ENCODE measurements at regions not wholly inside any gene's neighbourhood (a gene's known extent, or its start where the extent isn't known, plus 50 kb on each side); places are given as distances from the start of the nearest gene placed in this dataset.

DNA sequence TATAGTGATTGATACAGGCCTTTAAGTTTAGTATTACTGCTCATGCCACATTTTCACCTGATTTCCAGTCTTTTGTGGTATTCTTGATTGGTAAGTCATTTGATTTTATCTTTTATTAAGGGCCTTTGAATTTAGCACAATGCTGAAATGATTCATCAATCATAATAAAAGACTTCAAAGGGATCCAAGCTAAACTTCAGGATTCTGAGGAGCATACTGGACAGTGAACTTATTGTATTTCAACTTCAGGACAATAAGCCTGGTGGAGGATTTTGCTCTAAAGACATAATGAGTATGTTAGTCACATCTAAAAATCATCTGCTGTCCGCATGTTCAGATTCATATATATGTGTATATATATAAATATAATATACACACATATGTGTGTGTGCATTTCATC is 233.3 kb downstream of the SETD4 start:
- no peak for DNase-seq (ENCODE audit: low read depth)
- TF ChIP-seq, protein P1, sequence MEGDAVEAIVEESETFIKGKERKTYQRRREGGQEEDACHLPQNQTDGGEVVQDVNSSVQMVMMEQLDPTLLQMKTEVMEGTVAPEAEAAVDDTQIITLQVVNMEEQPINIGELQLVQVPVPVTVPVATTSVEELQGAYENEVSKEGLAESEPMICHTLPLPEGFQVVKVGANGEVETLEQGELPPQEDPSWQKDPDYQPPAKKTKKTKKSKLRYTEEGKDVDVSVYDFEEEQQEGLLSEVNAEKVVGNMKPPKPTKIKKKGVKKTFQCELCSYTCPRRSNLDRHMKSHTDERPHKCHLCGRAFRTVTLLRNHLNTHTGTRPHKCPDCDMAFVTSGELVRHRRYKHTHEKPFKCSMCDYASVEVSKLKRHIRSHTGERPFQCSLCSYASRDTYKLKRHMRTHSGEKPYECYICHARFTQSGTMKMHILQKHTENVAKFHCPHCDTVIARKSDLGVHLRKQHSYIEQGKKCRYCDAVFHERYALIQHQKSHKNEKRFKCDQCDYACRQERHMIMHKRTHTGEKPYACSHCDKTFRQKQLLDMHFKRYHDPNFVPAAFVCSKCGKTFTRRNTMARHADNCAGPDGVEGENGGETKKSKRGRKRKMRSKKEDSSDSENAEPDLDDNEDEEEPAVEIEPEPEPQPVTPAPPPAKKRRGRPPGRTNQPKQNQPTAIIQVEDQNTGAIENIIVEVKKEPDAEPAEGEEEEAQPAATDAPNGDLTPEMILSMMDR (IDR thresholded peaks at IDR 0.05; ENCODE audit: low read depth, low read length, missing control alignments) = no peak
- H3K4me3 ChIP-seq (ENCODE audit: low read depth, low read length) = no peak overlapping the region
- in situ Hi-C loops (cut with HindIII; ENCODE audit: low sequenced_read_pairs) = no loop called here

DNA sequence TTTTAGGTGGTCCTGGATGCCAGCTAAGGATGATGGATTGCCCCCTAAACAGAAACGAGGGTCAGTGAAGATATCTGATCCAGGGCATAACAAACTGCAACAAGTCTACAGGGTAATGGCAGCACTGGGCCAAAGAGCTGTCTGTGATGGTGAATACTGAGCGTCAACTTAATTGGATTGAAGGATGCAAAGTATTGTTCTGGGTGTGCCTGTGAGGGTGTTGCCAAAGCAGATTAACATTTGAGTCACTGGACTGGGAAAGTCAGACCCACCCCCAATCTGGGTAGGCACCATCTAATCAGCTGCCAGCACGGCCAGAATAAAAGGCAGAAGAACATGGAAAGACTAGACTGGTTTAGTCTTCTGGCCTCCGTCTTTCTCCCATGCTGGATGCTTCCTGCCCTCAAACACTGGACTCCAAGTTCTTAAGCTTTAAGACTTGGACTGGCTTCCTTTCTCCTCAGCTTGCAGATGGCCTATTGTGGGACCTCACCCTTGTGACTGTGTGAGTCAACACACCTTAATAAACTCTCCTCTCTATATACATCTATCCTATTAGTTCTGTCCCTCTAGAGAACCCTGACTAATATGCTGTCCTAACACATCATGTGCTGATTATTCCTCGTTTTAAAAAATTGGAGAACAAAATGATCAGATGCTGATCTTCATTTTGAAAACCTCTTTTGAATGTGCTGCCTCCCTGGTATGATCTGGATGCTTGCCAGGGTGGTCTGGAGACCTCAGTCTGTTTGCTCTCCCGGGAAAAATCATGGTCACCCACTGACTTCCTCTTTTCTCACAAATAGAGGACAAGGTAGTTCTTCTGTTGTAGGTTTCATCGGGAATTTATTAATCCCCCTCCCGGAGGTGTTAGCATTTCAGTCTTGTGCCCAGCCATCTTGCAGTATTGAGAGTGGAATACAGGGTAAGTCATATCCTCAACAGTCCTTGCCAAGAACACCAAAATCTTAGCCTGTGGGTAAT is 234.7 kb downstream of the SETD4 start:
- H3K4me3 ChIP-seq (ENCODE audit: low read depth, low read length) = no peak overlapping the region
- in situ Hi-C loops (cut with HindIII; ENCODE audit: low sequenced_read_pairs) = no loop called here
- TF ChIP-seq, protein P1 (IDR thresholded peaks at IDR 0.05; ENCODE audit: low read depth, low read length, missing control alignments) = no peak
- no peak for DNase-seq (ENCODE audit: low read depth)

DNA sequence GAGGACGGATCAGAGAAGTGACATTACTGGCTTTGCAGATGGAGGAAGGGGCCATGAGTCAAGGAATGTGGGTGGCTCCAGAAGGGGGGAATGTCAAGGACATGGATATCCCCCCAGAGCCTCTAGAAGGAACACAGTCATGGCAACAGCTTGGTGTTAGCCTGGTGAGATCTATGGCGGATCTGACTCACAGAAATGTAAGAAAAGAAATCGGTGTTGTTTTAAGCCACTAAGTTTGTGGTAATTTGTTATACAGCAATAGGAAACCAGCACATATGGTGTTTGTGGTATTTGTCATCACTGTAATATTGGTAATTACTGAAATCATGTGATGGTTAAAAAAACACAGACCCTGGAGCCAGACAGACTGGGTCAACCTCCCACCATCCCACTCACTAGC is 236.2 kb downstream of the SETD4 start:
- in situ Hi-C loops (cut with HindIII; ENCODE audit: low sequenced_read_pairs) = no loop called here
- DNase-seq (ENCODE audit: low read depth) = no peak
- TF ChIP-seq, protein P1 (IDR thresholded peaks at IDR 0.05; ENCODE audit: low read depth, low read length, missing control alignments) = no peak
- H3K4me3 ChIP-seq (ENCODE audit: low read depth, low read length) = no peak overlapping the region

DNA sequence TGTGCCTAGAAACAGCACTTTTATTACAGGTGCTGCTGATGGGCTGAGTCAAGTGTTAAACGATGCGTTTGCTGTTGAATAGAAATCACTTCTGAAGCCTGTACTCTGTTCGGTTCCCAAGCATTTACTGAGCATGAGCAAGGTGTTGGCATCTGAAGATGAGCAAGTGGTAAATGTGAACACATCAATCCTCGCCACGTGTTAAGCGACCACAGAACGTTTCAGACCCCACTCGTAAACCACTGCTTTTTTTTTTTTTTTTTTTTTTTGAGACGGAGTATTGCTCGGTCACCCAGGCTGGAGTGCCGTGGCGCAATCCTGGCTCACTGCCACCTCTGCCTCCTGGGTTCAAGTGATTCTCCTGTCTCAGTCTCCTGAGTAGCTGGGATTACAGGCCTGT is 241.2 kb downstream of the SETD4 start:
- TF ChIP-seq, protein P1 (IDR thresholded peaks at IDR 0.05; ENCODE audit: low read depth, low read length, missing control alignments) = no peak
- DNase-seq (ENCODE audit: low read depth) = no peak
- H3K4me3 ChIP-seq (ENCODE audit: low read depth, low read length) = no peak overlapping the region
- in situ Hi-C loops (cut with HindIII; ENCODE audit: low sequenced_read_pairs) = no loop called here

DNA sequence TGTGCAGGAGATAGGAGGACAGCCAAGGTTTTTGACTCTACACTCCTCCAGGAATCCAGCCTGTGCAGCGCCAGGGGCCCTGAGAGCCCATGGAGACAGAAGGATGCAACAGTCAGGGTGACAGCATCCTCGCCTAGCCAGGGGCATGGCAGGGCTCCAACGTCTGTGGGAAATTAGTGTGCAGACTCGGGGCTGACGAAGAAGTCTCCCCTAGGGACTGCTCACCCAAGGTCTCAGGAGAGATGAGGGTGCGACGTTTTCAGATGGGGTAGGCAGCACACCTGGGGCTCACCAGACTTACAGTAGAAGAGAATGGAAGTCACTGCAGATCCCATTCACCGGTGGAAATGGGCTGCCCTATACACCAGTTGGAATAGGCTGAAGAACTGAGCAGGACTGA is 241.7 kb downstream of the SETD4 start:
- in situ Hi-C loops (cut with HindIII; ENCODE audit: low sequenced_read_pairs) = no loop called here
- DNase-seq (ENCODE audit: low read depth) = no peak
- TF ChIP-seq, protein P1 (IDR thresholded peaks at IDR 0.05; ENCODE audit: low read depth, low read length, missing control alignments) = no peak
- H3K4me3 ChIP-seq (ENCODE audit: low read depth, low read length) = no peak overlapping the region

DNA sequence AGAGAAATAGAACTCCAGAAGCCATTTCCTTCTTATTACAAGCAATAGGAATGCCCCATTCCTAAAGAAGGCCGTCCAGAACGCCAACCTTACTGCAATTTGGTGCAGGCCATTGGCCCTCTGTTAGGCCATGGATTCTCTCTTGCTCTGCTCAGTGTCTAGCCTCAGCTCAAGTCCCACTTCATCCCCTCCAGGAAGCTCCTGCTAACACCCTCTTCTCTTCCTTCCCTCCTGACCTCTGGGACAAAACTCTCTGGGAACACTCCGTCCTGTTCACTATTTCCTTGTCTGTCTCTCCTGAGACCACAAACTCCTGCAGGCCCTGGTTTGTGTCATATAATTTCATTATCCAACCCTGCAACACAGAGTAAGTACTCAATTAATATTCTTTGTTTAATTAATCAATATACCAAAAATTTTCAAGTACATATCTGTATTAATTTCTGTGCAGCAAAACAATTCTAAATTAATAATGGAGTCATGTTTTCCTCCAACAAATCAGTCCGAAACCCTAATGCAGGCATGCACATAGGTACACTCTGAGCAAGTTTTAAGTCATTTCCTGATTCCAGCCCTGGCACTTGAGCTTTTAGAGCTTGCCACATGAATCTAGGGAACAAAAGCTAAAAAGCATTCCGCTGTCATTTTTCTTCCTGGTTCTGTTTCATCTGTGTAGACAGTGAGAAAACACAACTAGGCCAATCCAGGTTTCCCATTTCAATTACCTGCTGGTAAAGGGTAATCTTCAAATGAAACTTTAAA is 245.3 kb downstream of the SETD4 start:
- no peak for DNase-seq (ENCODE audit: low read depth)
- TF ChIP-seq, protein P1 (IDR thresholded peaks at IDR 0.05; ENCODE audit: low read depth, low read length, missing control alignments) = no peak
- in situ Hi-C loops (cut with HindIII; ENCODE audit: low sequenced_read_pairs) = no loop called here

More for the DNA sequence above, 245.3 kb downstream of the SETD4 start:
- no peak overlapping the region for H3K4me3 ChIP-seq (ENCODE audit: low read depth, low read length)
